ENCODE measurements at regions not wholly inside any gene's neighbourhood (a gene's known extent, or its start where the extent isn't known, plus 50 kb on each side); places are given as distances from the start of the nearest gene placed in this dataset.

- TF ChIP-seq CTCF (IDR thresholded peaks at IDR 0.05), result no peak
- TF ChIP-seq POLR2A (IDR thresholded peaks at IDR 0.05), result no peak
Measured at GRCh38 chr18:10153924-10154752, 240.3 kb downstream of the VAPA start.
